ENCODE measurements at regions not wholly inside any gene's neighbourhood (a gene's known extent, or its start where the extent isn't known, plus 50 kb on each side); places are given as distances from the start of the nearest gene placed in this dataset.
"Not testable (repeated sequence)": the region's sequence is repeated elsewhere in the genome, so short reads cannot be mapped to it uniquely, and the experiment has no call there.

GRCh38 chr9:75457474-75458011 lies 369.2 kb downstream of the OSTF1 start:
- Histone ChIP-seq H3K36me3 (ENCODE audit: insufficient read depth, low read length) (no peaks in the 10 kb centered on the region), H3K27ac (no peak overlapping the region), H3K9me3 (ENCODE audit: low read depth, low read length) (no peaks in the 10 kb centered on the region), H3K9ac (ENCODE audit: insufficient read length) (no peak overlapping the region), H3K4me3 (no peak overlapping the region)
- DNase-seq (ENCODE audit: low read depth, low spot score), result no peak
- TF ChIP-seq FOXP2 (optimal IDR thresholded peaks at IDR 0.05; ENCODE audit: control extremely low read depth, extremely low read length, insufficient read depth), result no peak
- no peak for TF ChIP-seq EZH2 (IDR thresholded peaks at IDR 0.05)
- no peak for TF ChIP-seq POLR2AphosphoS5 (IDR thresholded peaks at IDR 0.05; ENCODE audit: borderline replicate concordance, low read depth, low read length)

GRCh38 chr9:75459311-75459710 lies 371.0 kb downstream of the OSTF1 start:
- H3K36me3 ChIP-seq (ENCODE audit: insufficient read depth, low read length); H3K9ac ChIP-seq (ENCODE audit: insufficient read length); H3K4me3 ChIP-seq; DNase-seq (ENCODE audit: low read depth, low spot score); H3K9me3 ChIP-seq (ENCODE audit: low read depth, low read length); H3K27ac ChIP-seq: not testable (repeated sequence)

GRCh38 chr9:75461183-75461582 lies 372.9 kb downstream of the OSTF1 start:
- Histone ChIP-seq H3K27ac (no peak overlapping the region), H3K36me3 (ENCODE audit: insufficient read depth, low read length) (no peaks in the 10 kb centered on the region), H3K9ac (ENCODE audit: insufficient read length) (no peak overlapping the region), H3K9me3 (ENCODE audit: low read depth, low read length) (no peaks in the 10 kb centered on the region), H3K4me3 (no peak overlapping the region)
- TF ChIP-seq FOXP2 (optimal IDR thresholded peaks at IDR 0.05; ENCODE audit: control extremely low read depth, extremely low read length, insufficient read depth), result no peak
- no peak for TF ChIP-seq EZH2 (IDR thresholded peaks at IDR 0.05)
- no peak for TF ChIP-seq POLR2AphosphoS5 (IDR thresholded peaks at IDR 0.05; ENCODE audit: borderline replicate concordance, low read depth, low read length)
- DNase-seq (ENCODE audit: low read depth, low spot score), result no peak

- Histone ChIP-seq H3K27ac (no peak overlapping the region), H3K9ac (ENCODE audit: insufficient read length) (no peak overlapping the region), H3K36me3 (ENCODE audit: insufficient read depth, low read length) (no peaks in the 10 kb centered on the region), H3K9me3 (ENCODE audit: low read depth, low read length) (no peaks in the 10 kb centered on the region), H3K4me3 (no peak overlapping the region)
- DNase-seq (ENCODE audit: low read depth, low spot score), result no peak
- TF ChIP-seq POLR2AphosphoS5 (IDR thresholded peaks at IDR 0.05; ENCODE audit: borderline replicate concordance, low read depth, low read length) (no peak), FOXP2 (optimal IDR thresholded peaks at IDR 0.05; ENCODE audit: control extremely low read depth, extremely low read length, insufficient read depth) (no peak), EZH2 (IDR thresholded peaks at IDR 0.05) (no peak)
Measured at GRCh38 chr9:75462866-75463265, 374.6 kb downstream of the OSTF1 start.

GRCh38 chr9:75463871-75464270 lies 375.6 kb downstream of the OSTF1 start:
- H3K36me3 ChIP-seq (ENCODE audit: insufficient read depth, low read length), result no peaks in the 10 kb centered on the region

GRCh38 chr9:75464726-75465125 lies 376.4 kb downstream of the OSTF1 start:
- no peak for DNase-seq (ENCODE audit: low read depth, low spot score)
- TF ChIP-seq EZH2 (IDR thresholded peaks at IDR 0.05), result no peak
- TF ChIP-seq FOXP2 (optimal IDR thresholded peaks at IDR 0.05; ENCODE audit: control extremely low read depth, extremely low read length, insufficient read depth), result no peak
- TF ChIP-seq POLR2AphosphoS5 (IDR thresholded peaks at IDR 0.05; ENCODE audit: borderline replicate concordance, low read depth, low read length), result no peak

More at GRCh38 chr9:75463871-75464270, 375.6 kb downstream of the OSTF1 start:
- H3K9me3 ChIP-seq (ENCODE audit: low read depth, low read length), result no peaks in the 10 kb centered on the region
- DNase-seq (ENCODE audit: low read depth, low spot score), result no peak
- H3K9ac ChIP-seq (ENCODE audit: insufficient read length), result no peak overlapping the region
- H3K27ac ChIP-seq, result no peak overlapping the region
- H3K4me3 ChIP-seq, result no peak overlapping the region
- TF ChIP-seq FOXP2 (optimal IDR thresholded peaks at IDR 0.05; ENCODE audit: control extremely low read depth, extremely low read length, insufficient read depth) (no peak), POLR2AphosphoS5 (IDR thresholded peaks at IDR 0.05; ENCODE audit: borderline replicate concordance, low read depth, low read length) (no peak), EZH2 (IDR thresholded peaks at IDR 0.05) (no peak)

GRCh38 chr9:75467142-75467541 lies 378.8 kb downstream of the OSTF1 start:
- peak; percentile 81 for DNase-seq (ENCODE audit: low read depth, low spot score)
- H3K4me3 ChIP-seq, result no peak overlapping the region
- no peaks in the 10 kb centered on the region for H3K9me3 ChIP-seq (ENCODE audit: low read depth, low read length)
- no peaks in the 10 kb centered on the region for H3K36me3 ChIP-seq (ENCODE audit: insufficient read depth, low read length)
- no peak overlapping the region for H3K9ac ChIP-seq (ENCODE audit: insufficient read length)
- TF ChIP-seq EZH2 (IDR thresholded peaks at IDR 0.05), result no peak
- no peak for TF ChIP-seq POLR2AphosphoS5 (IDR thresholded peaks at IDR 0.05; ENCODE audit: borderline replicate concordance, low read depth, low read length)
- TF ChIP-seq FOXP2 (optimal IDR thresholded peaks at IDR 0.05; ENCODE audit: control extremely low read depth, extremely low read length, insufficient read depth), result peak; percentile 38
- H3K27ac ChIP-seq, result peak overlapping the region; percentile 37; the same call in 1 of the 2 replicates

More at GRCh38 chr9:75464726-75465125, 376.4 kb downstream of the OSTF1 start:
- Histone ChIP-seq H3K36me3 (ENCODE audit: insufficient read depth, low read length) (no peaks in the 10 kb centered on the region), H3K27ac (no peak overlapping the region), H3K9me3 (ENCODE audit: low read depth, low read length) (no peaks in the 10 kb centered on the region), H3K9ac (ENCODE audit: insufficient read length) (no peak overlapping the region), H3K4me3 (no peak overlapping the region)

- no peak overlapping the region for H3K4me3 ChIP-seq
- no peak overlapping the region for H3K9ac ChIP-seq (ENCODE audit: insufficient read length)
- no peaks in the 10 kb centered on the region for H3K36me3 ChIP-seq (ENCODE audit: insufficient read depth, low read length)
- DNase-seq (ENCODE audit: low read depth, low spot score), result no peak
- TF ChIP-seq POLR2AphosphoS5 (IDR thresholded peaks at IDR 0.05; ENCODE audit: borderline replicate concordance, low read depth, low read length) (no peak), EZH2 (IDR thresholded peaks at IDR 0.05) (no peak), FOXP2 (optimal IDR thresholded peaks at IDR 0.05; ENCODE audit: control extremely low read depth, extremely low read length, insufficient read depth) (no peak)
- H3K9me3 ChIP-seq (ENCODE audit: low read depth, low read length), result no peaks in the 10 kb centered on the region
- no peak overlapping the region for H3K27ac ChIP-seq
Measured at GRCh38 chr9:75471549-75472114, 383.3 kb downstream of the OSTF1 start.

GRCh38 chr9:75482566-75482965 lies 394.3 kb downstream of the OSTF1 start:
- no peak overlapping the region for H3K27ac ChIP-seq
- H3K9ac ChIP-seq (ENCODE audit: insufficient read length), result no peak overlapping the region
- DNase-seq (ENCODE audit: low read depth, low spot score), result no peak
- H3K4me3 ChIP-seq, result no peak overlapping the region
- no peaks in the 10 kb centered on the region for H3K9me3 ChIP-seq (ENCODE audit: low read depth, low read length)
- no peaks in the 10 kb centered on the region for H3K36me3 ChIP-seq (ENCODE audit: insufficient read depth, low read length)
- TF ChIP-seq POLR2AphosphoS5 (IDR thresholded peaks at IDR 0.05; ENCODE audit: borderline replicate concordance, low read depth, low read length), result no peak
